CD4-positive, alpha-beta T cell treated with Interleukin-17A for 4 hours (primary cell): ENCODE measurements at regions not wholly inside any gene's neighbourhood (a gene's known extent, or its start where the extent isn't known, plus 50 kb on each side); places are given as distances from the start of the nearest gene placed in this dataset.
A peak's percentile ranks its signal among the peaks of the same experiment; 100 is the strongest.

ENCODE experiments used
- DNase-seq: peaks from one replicate; pipeline ENCODE4 v3.0.0-alpha.2; 2020; ENCODE audit warnings: mixed read lengths

- no peak for DNase-seq
Observed at GRCh38 chr4:74618166-74618565, 173.2 kb downstream of the AREG start.

DNA sequence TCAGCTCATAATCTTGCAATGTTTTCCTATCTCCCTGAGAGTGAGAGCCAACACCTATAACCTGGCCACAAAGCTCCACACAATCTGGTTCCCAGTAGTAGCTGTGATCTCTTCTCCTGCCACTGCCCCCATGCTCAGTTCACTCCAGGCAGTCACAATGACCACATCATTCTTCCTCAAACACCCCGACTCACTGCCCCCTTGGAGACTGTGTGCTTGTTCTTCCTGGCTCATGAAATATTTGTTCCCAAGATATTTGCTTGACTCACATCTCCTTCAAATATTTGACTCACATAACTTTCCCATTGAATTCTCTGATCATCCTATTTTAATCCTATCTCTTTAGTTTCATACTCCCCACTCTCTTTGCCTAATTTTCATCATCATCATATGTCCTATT lies 173.7 kb downstream of the AREG start:
- no peak for DNase-seq

GRCh38 chr4:74619931-74620702 lies 174.2 kb downstream of the BTC start:
- DNase-seq, result no peak

GRCh38 chr4:74621616-74622015 lies 172.7 kb downstream of the BTC start:
- no peak for DNase-seq

- DNase-seq, result peak; percentile 19
Observed at GRCh38 chr4:74623041-74623440, 171.3 kb downstream of the BTC start.

- no peak for DNase-seq
Observed at GRCh38 chr4:74624351-74625151, 169.8 kb downstream of the BTC start.

DNA sequence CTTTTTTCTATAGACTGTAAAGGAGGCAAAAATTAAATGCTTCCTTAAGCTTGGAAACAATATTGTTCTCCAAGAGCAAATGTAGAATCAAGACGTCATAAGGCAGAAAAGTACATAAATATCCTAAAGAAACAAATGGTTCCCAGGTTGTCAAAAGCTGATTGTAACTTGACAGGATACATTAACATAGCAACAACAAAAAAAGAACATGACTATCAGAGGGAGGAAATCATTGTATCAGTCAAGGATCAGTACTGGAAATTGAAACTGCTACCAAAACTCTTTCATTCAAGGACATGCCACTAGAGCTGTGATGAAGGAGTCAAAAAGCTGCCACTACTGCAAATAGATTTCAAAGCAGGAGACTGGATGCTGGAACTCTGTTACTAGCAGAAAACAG lies 168.3 kb downstream of the BTC start:
- no peak for DNase-seq

DNA sequence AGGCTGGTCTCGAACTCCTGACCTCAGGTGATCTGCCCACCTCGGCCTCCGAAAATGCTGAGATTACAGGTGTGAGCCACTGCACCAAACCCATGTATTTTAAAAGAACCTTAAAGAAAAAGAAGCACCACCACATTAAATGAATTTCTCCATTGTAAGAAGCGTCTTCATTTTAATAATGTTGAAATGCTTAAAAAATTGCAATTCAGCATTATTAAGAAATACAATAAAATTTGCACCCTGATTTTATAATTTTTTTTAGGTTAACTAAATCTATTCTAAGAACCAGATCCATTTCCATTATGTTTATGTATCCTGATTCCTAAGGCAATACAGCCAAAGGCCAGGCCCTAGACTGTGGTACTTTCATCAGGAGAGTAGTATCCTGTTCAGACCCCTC lies 167.2 kb downstream of the BTC start:
- no peak for DNase-seq

DNA sequence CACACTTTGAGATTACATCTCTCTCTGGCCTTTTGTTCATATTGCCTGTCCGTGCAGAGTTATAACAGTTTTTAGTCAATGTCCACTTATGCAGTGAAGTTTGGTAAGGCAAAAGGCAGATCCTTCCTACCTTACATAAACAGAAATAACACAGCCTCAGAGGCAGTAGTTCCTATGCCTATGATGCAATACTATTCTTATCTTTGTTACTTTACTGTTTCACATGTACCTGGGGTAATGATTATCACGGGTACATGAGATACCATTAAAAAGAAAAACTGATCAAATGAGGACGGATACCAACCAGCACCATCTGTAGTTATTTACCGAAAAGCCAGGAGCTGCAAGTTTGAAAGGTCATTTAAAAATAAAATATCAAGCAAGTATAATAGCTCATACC lies 166.8 kb downstream of the BTC start:
- DNase-seq, result no peak

- DNase-seq, result no peak
Observed at GRCh38 chr4:74628852-74629620, 165.3 kb downstream of the BTC start.

DNA sequence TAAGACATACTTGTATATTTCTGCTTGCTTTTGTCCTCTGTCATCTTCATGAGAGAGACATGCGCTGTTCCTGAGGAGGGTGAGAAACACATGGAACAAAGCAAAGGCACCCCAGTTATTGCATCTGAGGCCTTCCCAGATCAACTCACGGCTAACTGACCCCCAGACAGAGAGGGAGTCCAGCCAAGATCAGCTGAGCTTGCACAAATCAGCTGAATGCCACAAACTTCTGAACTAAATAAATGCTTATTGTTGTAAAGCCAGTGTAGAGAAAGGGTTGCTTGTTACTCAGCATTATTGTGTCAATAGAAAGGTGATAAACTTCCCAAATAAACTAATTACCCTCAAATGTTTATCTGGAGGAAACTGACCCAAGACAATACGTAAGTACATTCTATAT lies 163.8 kb downstream of the BTC start:
- no peak for DNase-seq

- DNase-seq, result no peak
Observed at GRCh38 chr4:74631338-74631737, 163.0 kb downstream of the BTC start.

GRCh38 chr4:74631988-74632387 lies 162.3 kb downstream of the BTC start:
- no peak for DNase-seq

DNA sequence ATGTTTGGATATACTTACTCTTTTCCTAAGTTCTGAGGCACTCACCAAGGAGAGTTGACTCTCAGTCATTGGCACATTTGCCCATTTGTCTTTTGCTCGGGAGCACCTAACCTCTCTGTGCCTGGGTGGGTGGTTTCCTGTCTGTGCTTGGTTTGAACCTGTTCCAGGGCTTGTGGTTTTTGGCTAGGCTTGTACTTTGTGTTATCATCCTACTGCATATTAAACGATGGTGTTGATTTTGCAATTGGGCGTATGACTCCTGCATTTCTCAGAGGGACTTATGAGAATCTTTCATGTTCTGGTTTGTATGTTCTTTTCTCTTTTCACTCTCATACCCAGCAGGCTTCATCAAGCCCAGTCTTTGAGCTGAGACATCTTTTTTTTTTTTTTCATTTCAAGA lies 161.7 kb downstream of the BTC start:
- DNase-seq, result peak; percentile 64

DNA sequence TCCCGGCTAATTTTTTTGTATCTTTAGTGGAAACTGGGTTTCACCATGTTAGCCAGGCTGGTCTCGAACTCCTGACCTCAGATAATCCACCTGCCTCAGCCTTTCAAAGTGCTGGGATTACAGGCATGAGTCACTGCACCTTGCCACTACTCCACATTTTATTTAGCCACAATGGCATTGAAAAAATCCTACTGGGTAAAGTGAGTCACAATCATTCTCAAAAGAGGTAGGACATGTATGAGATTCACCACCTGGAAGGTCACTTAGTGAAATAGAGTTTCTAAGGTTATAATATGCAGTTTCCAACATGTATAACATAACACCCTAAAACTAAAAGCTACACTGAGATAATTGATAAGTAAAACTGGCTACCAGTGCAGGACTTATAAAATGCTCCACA lies 159.2 kb downstream of the BTC start:
- DNase-seq, result no peak

DNA sequence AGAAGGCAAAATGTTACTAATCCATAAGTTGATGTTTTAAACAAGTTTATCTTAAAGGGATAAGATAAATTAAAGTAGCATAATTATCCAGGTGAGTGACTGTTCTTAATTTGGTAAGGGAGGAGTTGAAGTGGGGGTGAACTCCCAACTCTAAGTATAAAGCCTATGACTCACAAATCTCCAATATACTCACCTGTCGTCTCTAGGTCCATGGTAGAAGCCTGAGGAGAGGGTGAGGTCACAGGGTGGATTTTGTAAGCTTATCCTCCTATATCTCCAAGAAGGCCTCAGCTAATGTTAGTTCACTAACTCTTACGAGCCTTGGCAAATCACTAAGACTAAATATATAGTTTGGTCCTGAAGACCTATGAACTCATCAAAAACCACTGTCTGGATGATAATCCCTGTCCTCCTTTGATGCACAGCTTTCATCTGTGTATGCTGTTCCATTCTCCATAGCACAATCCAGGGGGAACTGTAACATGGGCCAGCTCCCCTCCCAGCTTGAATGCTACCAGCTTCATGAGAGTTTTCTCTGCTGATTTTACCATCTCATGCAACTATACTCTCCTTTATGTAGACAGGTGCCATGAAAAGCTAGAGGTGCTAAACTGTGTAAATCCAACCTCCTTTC lies 158.7 kb downstream of the BTC start:
- DNase-seq, result no peak

- DNase-seq, result no peak
Observed at GRCh38 chr4:74638001-74638400, 156.3 kb downstream of the BTC start.

- DNase-seq, result no peak
Observed at GRCh38 chr4:74638689-74639088, 155.6 kb downstream of the BTC start.

DNA sequence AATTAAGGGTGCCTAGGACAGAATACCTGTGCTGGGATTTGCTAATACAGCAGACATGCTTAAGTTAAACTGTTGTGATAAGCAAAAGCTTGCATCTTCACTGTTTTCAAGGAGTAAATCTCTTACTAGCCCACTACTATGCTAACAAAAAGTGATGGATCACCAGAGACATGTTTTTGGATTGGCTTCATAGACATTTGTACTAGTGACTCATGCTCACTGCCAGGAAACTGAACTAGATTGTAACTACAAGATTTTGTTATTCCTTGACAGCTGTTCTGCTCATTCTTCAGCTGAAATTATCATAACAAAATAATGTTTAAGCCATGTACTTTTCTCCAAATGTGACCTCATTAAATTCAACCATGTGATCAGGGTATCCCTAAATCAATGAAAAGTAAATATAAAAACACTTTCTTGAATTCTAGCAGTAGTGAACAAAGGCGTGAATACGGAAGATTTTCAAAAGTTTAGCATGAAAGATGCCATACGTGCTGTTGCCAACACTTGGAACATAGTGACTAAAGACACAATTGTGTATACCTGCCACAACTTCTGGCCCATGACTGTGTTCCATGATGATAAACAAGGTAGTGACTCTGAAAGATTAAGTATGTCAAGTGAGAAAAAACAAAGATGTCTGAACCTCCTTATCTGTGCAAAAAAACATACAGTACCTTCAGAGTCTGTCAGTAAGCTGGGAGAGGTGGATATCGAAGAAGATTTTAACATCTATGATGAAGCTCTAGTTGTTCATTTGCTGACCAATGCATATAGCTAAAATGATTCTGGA lies 154.0 kb downstream of the BTC start:
- no peak for DNase-seq

GRCh38 chr4:74642006-74642405 lies 152.3 kb downstream of the BTC start:
- DNase-seq, result no peak

DNA sequence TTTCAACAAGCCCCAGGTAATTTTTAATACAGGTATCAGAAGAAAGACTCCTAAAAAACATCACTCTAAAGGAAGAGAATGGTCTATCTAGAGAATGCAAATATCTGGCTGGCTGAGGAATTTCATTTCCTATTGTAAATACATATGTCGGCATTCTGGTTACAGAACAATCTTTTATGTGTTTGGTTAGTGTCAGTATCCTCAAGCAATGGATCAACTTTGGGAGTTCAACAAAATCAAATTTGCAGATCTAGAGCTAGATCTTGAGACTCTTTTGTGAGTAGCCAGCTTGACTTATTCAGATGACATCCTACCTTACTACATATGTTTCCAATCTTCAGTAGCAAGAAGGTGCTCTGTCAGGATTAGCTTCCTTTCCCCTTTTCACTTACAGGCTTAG lies 145.1 kb downstream of the BTC start:
- DNase-seq, result no peak

DNA sequence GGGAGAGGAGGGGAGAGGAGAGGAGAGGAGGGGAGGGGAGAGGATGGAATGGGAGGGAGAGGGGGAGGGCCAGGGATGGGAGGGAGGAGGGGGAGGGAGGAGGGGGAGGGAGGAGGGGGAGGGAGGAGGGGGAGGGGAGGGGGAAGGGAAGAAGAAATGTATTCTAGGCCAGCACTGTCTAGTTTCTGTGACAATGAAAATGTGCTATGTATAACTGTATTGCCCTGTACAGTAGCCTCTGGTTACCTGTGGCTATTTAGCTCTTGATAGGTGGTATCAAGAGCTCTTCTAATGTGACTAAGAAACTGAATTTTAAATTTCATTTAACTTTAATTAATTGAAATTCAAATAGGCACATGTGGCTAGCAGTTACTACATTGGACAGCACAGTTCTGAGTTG lies 143.1 kb downstream of the BTC start:
- DNase-seq, result no peak
